Trophoblast cell (in vitro differentiated cells and primary cell): ENCODE measurements at regions not wholly inside any gene's neighbourhood (a gene's known extent, or its start where the extent isn't known, plus 50 kb on each side); places are given as distances from the start of the nearest gene placed in this dataset.

Experiments
- DNase-seq, 2 donors: peaks; one replicate each; pipeline ENCODE4 v3.0.0-alpha.2; 2016
- H2AFZ ChIP-seq: 2 replicates; pipeline ENCODE4 v1.6.1; 2013; ENCODE audit warnings: low read length, moderate library complexity, mild to moderate bottlenecking; ENCODE audit not compliant: insufficient read depth, poor library complexity
- H2AK5ac ChIP-seq: 2 replicates; pipeline ENCODE4 v1.6.1; 2013; ENCODE audit warnings: mild to moderate bottlenecking, low read length
- H2BK120ac ChIP-seq: 2 replicates; pipeline ENCODE4 v1.6.1; 2013; ENCODE audit warnings: low read length, mild to moderate bottlenecking, moderate library complexity; ENCODE audit not compliant: insufficient read depth, poor library complexity
- H2BK12ac ChIP-seq: 2 replicates; pipeline ENCODE4 v1.6.1; 2013; ENCODE audit warnings: mild to moderate bottlenecking, low read length, moderate library complexity
- H2BK5ac ChIP-seq: 2 replicates; pipeline ENCODE4 v1.6.1; 2013; ENCODE audit warnings: low read length, low read depth, moderate library complexity, mild to moderate bottlenecking; ENCODE audit not compliant: poor library complexity
- H3K14ac ChIP-seq: 2 replicates; pipeline ENCODE4 v1.6.1; 2013; ENCODE audit warnings: mild to moderate bottlenecking, low read length
- H3K18ac ChIP-seq: 2 replicates; pipeline ENCODE4 v1.6.1; 2013; ENCODE audit warnings: mild to moderate bottlenecking, low read length
- H3K23ac ChIP-seq: 2 replicates; pipeline ENCODE4 v1.6.1; 2013; ENCODE audit warnings: low read length
- H3K27ac ChIP-seq: 2 replicates; pipeline ENCODE4 v1.5.1; 2013; ENCODE audit warnings: low read depth, mild to moderate bottlenecking, inconsistent platforms, low read length, moderate library complexity
- H3K27me3 ChIP-seq: 2 replicates; pipeline ENCODE4 v1.6.1; 2013; ENCODE audit warnings: inconsistent platforms, mild to moderate bottlenecking, low read length, moderate library complexity; ENCODE audit not compliant: insufficient read depth
- H3K36me3 ChIP-seq, 2 experiments: 1 replicate in 1 of 2; 2 replicates in 1 of 2; pipeline ENCODE4 v1.6.1; 2013; ENCODE audit warnings: low read length in 2 of 2, mild to moderate bottlenecking in 2 of 2, moderate library complexity in 1 of 2; ENCODE audit not compliant: insufficient read depth in 2 of 2, control insufficient read depth in 1 of 2
- H3K4ac ChIP-seq: 2 replicates; pipeline ENCODE4 v1.6.1; 2013; ENCODE audit warnings: low read depth, mild to moderate bottlenecking, low read length, moderate library complexity
- H3K4me1 ChIP-seq, 2 experiments: 1 replicate in 1 of 2; 2 replicates in 1 of 2; pipeline ENCODE4 v1.6.1; 2013; ENCODE audit warnings: low read length in 2 of 2, mild to moderate bottlenecking in 2 of 2, moderate library complexity in 1 of 2; ENCODE audit not compliant: insufficient read depth in 2 of 2, control insufficient read depth in 1 of 2
- H3K4me2 ChIP-seq: 2 replicates; pipeline ENCODE4 v1.6.1; 2013; ENCODE audit warnings: inconsistent platforms, mild to moderate bottlenecking, low read length, moderate library complexity
- H3K4me3 ChIP-seq: 2 replicates; pipeline ENCODE4 v1.5.1; 2013; ENCODE audit warnings: mild to moderate bottlenecking, low read depth, low read length, inconsistent platforms
- H3K79me1 ChIP-seq: one replicate; pipeline ENCODE4 v1.6.1; 2013; ENCODE audit warnings: low read length
- H3K79me2 ChIP-seq: 2 replicates; pipeline ENCODE4 v1.6.1; 2013; ENCODE audit warnings: low read length, mild to moderate bottlenecking; ENCODE audit not compliant: control insufficient read depth, insufficient read depth, poor library complexity
- H3K9ac ChIP-seq: 2 replicates; pipeline ENCODE4 v1.6.1; 2013; ENCODE audit warnings: mild to moderate bottlenecking, low read length
- H3K9me3 ChIP-seq: 2 replicates; pipeline ENCODE4 v1.6.1; 2013; ENCODE audit warnings: low read depth, mild to moderate bottlenecking, control low read depth, inconsistent platforms, low read length; ENCODE audit not compliant: insufficient read depth
- H4K12ac ChIP-seq: 2 replicates; pipeline ENCODE4 v1.6.1; 2013; ENCODE audit warnings: low read depth, mild to moderate bottlenecking, low read length, moderate library complexity
- H4K8ac ChIP-seq: 2 replicates; pipeline ENCODE4 v1.6.1; 2013; ENCODE audit warnings: low read depth, mild to moderate bottlenecking, low read length, moderate library complexity
- H4K91ac ChIP-seq: one replicate; pipeline ENCODE4 v1.6.1; 2013; ENCODE audit warnings: low read depth, mild to moderate bottlenecking, low read length, moderate library complexity
- WGBS: extraction: QIAGEN DNeasy Blood & Tissue Kit; methylation state at CpG from one replicate; pipeline ENCODE4 v1.1.7; 2013; ENCODE audit warnings: missing lambda C conversion rate; ENCODE audit not compliant: insufficient read length, insufficient coverage; ENCODE audit errors: extremely low coverage; 5-methylcytosine and 5-hydroxymethylcytosine counted together

- Histone ChIP-seq H2BK120ac (no peak overlapping the region), H2BK12ac (no peak overlapping the region), H3K18ac (no peak overlapping the region), H3K4me3 (no peak overlapping the region), H3K4me1 (no peaks in the 10 kb centered on the region), H3K4ac (no peak overlapping the region), H3K9me3 (no peaks in the 10 kb centered on the region), H4K12ac (no peak overlapping the region), H3K23ac (no peak overlapping the region), H3K36me3 (no peaks in the 10 kb centered on the region), H2AFZ (no peak overlapping the region), H3K79me2 (no peaks in the 10 kb centered on the region), H2AK5ac (no peak overlapping the region), H4K8ac (no peak overlapping the region), H4K91ac (no peak overlapping the region), H3K14ac (no peak overlapping the region), H3K27me3 (no peaks in the 10 kb centered on the region), H2BK5ac (no peak overlapping the region), H3K27ac (no peak overlapping the region), H3K79me1 (no peaks in the 10 kb centered on the region), H3K4me2 (no peak overlapping the region), H3K9ac (no peak overlapping the region)
- WGBS: no CpG with 5 or more reads among the region's 5 CpGs
- DNase-seq: no peak
Measured at GRCh38 chr2:151166410-151166809, 95.3 kb downstream of the RBM43 start.

GRCh38 chr2:151165105-151165684 lies 96.5 kb downstream of the RBM43 start:
- Histone ChIP-seq H4K91ac (no peak overlapping the region), H3K4me1 (no peaks in the 10 kb centered on the region), H2BK5ac (no peak overlapping the region), H3K79me1 (no peaks in the 10 kb centered on the region), H3K23ac (no peak overlapping the region), H2AFZ (no peak overlapping the region), H4K12ac (no peak overlapping the region), H3K27me3 (no peaks in the 10 kb centered on the region), H3K4me3 (no peak overlapping the region), H4K8ac (no peak overlapping the region), H2BK12ac (no peak overlapping the region), H3K14ac (no peak overlapping the region), H3K18ac (no peak overlapping the region), H3K9me3 (no peaks in the 10 kb centered on the region), H3K4me2 (no peak overlapping the region), H3K79me2 (no peaks in the 10 kb centered on the region), H3K27ac (no peak overlapping the region), H2BK120ac (no peak overlapping the region), H3K36me3 (no peaks in the 10 kb centered on the region), H2AK5ac (no peak overlapping the region), H3K9ac (no peak overlapping the region), H3K4ac (no peak overlapping the region)
- WGBS: no CpG with 5 or more reads among the region's 5 CpGs
- no peak for DNase-seq

GRCh38 chr2:151161821-151162551 lies 99.7 kb downstream of the RBM43 start:
- H3K9ac ChIP-seq: no peak overlapping the region
- H3K79me1 ChIP-seq: no peaks in the 10 kb centered on the region
- WGBS: no CpG with 5 or more reads among the region's 4 CpGs
- no peak overlapping the region for H2BK120ac ChIP-seq
- H3K14ac ChIP-seq: no peak overlapping the region
- H3K4ac ChIP-seq: no peak overlapping the region
- no peak overlapping the region for H3K18ac ChIP-seq
- no peaks in the 10 kb centered on the region for H3K79me2 ChIP-seq
- H2AK5ac ChIP-seq: no peak overlapping the region
- no peak overlapping the region for H3K23ac ChIP-seq
- no peak overlapping the region for H4K8ac ChIP-seq
- no peak overlapping the region for H2BK12ac ChIP-seq
- H2AFZ ChIP-seq: no peak overlapping the region
- H2BK5ac ChIP-seq: no peak overlapping the region
- no peak overlapping the region for H4K91ac ChIP-seq
- no peak overlapping the region for H3K27ac ChIP-seq
- H3K4me2 ChIP-seq: no peak overlapping the region
- DNase-seq: no peak
- H3K9me3 ChIP-seq: no peaks in the 10 kb centered on the region
- H3K4me1 ChIP-seq: no peaks in the 10 kb centered on the region
- no peaks in the 10 kb centered on the region for H3K27me3 ChIP-seq
- H3K4me3 ChIP-seq: no peak overlapping the region
- no peaks in the 10 kb centered on the region for H3K36me3 ChIP-seq
- no peak overlapping the region for H4K12ac ChIP-seq

- Histone ChIP-seq H3K4me1 (no peaks in the 10 kb centered on the region), H3K14ac (no peak overlapping the region), H4K12ac (no peak overlapping the region), H4K8ac (no peak overlapping the region), H4K91ac (no peak overlapping the region), H3K27ac (no peak overlapping the region), H3K4me3 (no peak overlapping the region), H3K79me1 (no peaks in the 10 kb centered on the region), H2BK12ac (no peak overlapping the region), H3K79me2 (no peaks in the 10 kb centered on the region), H3K23ac (no peak overlapping the region), H2BK120ac (no peak overlapping the region), H3K18ac (no peak overlapping the region), H2BK5ac (no peak overlapping the region), H3K9ac (no peak overlapping the region), H2AK5ac (no peak overlapping the region), H3K27me3 (no peaks in the 10 kb centered on the region), H2AFZ (no peak overlapping the region), H3K9me3 (no peaks in the 10 kb centered on the region), H3K36me3 (no peaks in the 10 kb centered on the region), H3K4me2 (no peak overlapping the region), H3K4ac (no peak overlapping the region)
- WGBS: no CpG with 5 or more reads among the region's 2 CpGs
- DNase-seq: no peak
Measured at GRCh38 chr2:151159109-151159662, 102.5 kb downstream of the RBM43 start.
